OCI-LY7 (cell line): ENCODE measurements at regions not wholly inside any gene's neighbourhood (a gene's known extent, or its start where the extent isn't known, plus 50 kb on each side); places are given as distances from the start of the nearest gene placed in this dataset.
"Not testable (repeated sequence)": the region's sequence is repeated elsewhere in the genome, so short reads cannot be mapped to it uniquely, and the experiment has no call there.

ENCODE experiments used
- CTCF ChIP-seq: fragments of 200-600 bp; sonication (generic); conservative IDR thresholded peaks from 2 replicates; pipeline ENCODE4 v1.5.1; 2014; ENCODE audit warnings: mild to moderate bottlenecking, antibody characterized with exemption, low read length, moderate library complexity, mixed read lengths
- EZH2phosphoT487 ChIP-seq: fragments of 200-600 bp; sonication (generic); IDR thresholded peaks from 2 replicates; pipeline ENCODE4 v1.6.1; 2018; ENCODE audit warnings: low read depth, borderline replicate concordance, mild to moderate bottlenecking, mixed run types, antibody characterized with exemption, low read length, moderate library complexity, mixed read lengths

- not testable (repeated sequence) for TF ChIP-seq CTCF, EZH2phosphoT487
These were observed 1385.6 kb downstream of the CDH12 start for GRCh38 chr5:21467544-21467943.
